IMR-90 (cell line): ENCODE measurements at regions not wholly inside any gene's neighbourhood (a gene's known extent, or its start where the extent isn't known, plus 50 kb on each side); places are given as distances from the start of the nearest gene placed in this dataset.

Experiments
- ATAC-seq: fragments of 200-7000 bp; cut with Tn5 transposase; 2 replicates; pipeline ENCODE4 v1.9.1; 2020; ENCODE audit warnings: low read depth, mild to moderate bottlenecking, moderate library complexity
- BruUV-seq: library from RNA; stranded (reverse); fragments of 400-500 nt; replicated peaks from 2 replicates; lab custom pipeline; 2021; lab: Mats Ljungman, UMichigan
- CTCF ChIA-PET: fragments of 300-600 bp; formaldehyde crosslinking; extraction: SDS; loops from one replicate; lab custom pipeline; 2021; ENCODE audit warnings: antibody characterized with exemption; lab: Yijun Ruan, JAX
- POLR2A ChIA-PET: fragments of 300-600 bp; sonication (Branson Sonifier 250); formaldehyde crosslinking; loops from one replicate; lab custom pipeline; 2022; ENCODE audit warnings: antibody characterized with exemption; ENCODE audit not compliant: unreplicated experiment; lab: Charles Lee
- DNase-seq: peaks from one replicate; pipeline ENCODE4 v3.0.0; 2013
- H2AFZ ChIP-seq: replicated peaks from 2 replicates; pipeline ENCODE3; 2013; ENCODE audit warnings: low read length, mild to moderate bottlenecking; ENCODE audit not compliant: poor library complexity
- H2AK5ac ChIP-seq: 2 replicates; pipeline ENCODE4 v1.6.1; 2013; ENCODE audit warnings: low read depth, low read length, inconsistent platforms
- H2AK9ac ChIP-seq: replicated peaks from 2 replicates; pipeline ENCODE3; 2013; ENCODE audit warnings: mild to moderate bottlenecking, low read depth, low read length, moderate library complexity; ENCODE audit not compliant: poor library complexity
- H2BK120ac ChIP-seq: 2 replicates; pipeline ENCODE4 v1.6.1; 2013; ENCODE audit warnings: low read depth, low read length, inconsistent platforms
- H2BK15ac ChIP-seq: 3 replicates; pipeline ENCODE4 v1.6.1; 2013; ENCODE audit warnings: low read depth, low read length, inconsistent platforms
- H2BK20ac ChIP-seq: 2 replicates; pipeline ENCODE4 v1.6.1; 2013; ENCODE audit warnings: low read depth, mild to moderate bottlenecking, inconsistent platforms, low read length, moderate library complexity
- H2BK5ac ChIP-seq: 2 replicates; pipeline ENCODE4 v1.6.1; 2013; ENCODE audit warnings: mild to moderate bottlenecking, low read depth, low read length, inconsistent platforms; ENCODE audit not compliant: poor library complexity, severe bottlenecking
- H3K14ac ChIP-seq: replicated peaks from 2 replicates; pipeline ENCODE4 v1.6.1; 2013; ENCODE audit warnings: low read depth, low read length, inconsistent platforms
- H3K18ac ChIP-seq: 2 replicates; pipeline ENCODE4 v1.6.1; 2013; ENCODE audit warnings: low read depth, low read length, control low read depth
- H3K23ac ChIP-seq: 2 replicates; pipeline ENCODE4 v1.6.1; 2013; ENCODE audit warnings: low read depth, low read length, inconsistent platforms
- H3K27ac ChIP-seq: 2 replicates; pipeline ENCODE4 v1.5.1; 2013; ENCODE audit warnings: mild to moderate bottlenecking, control low read depth, low read length; ENCODE audit not compliant: insufficient read depth
- H3K27me3 ChIP-seq: 2 replicates; pipeline ENCODE4 v1.6.1; 2013; ENCODE audit warnings: low read length; ENCODE audit not compliant: control insufficient read depth, insufficient read depth
- H3K36me3 ChIP-seq: 2 replicates; pipeline ENCODE4 v1.6.1; 2013; ENCODE audit warnings: low read length, mixed read lengths; ENCODE audit not compliant: control insufficient read depth, insufficient read depth
- H3K4ac ChIP-seq: 2 replicates; pipeline ENCODE4 v1.6.1; 2013; ENCODE audit warnings: low read depth, low read length, inconsistent platforms
- H3K4me1 ChIP-seq: 2 replicates; pipeline ENCODE4 v1.6.1; 2013; ENCODE audit warnings: low read length, mixed read lengths; ENCODE audit not compliant: control insufficient read depth, insufficient read depth
- H3K4me2 ChIP-seq: 2 replicates; pipeline ENCODE4 v1.6.1; 2013; ENCODE audit warnings: low read depth, mild to moderate bottlenecking, control low read depth, low read length, moderate library complexity
- H3K4me3 ChIP-seq: 2 replicates; pipeline ENCODE4 v1.5.1; 2013; ENCODE audit warnings: low read depth, mild to moderate bottlenecking, control low read depth, low read length, moderate library complexity; ENCODE audit not compliant: insufficient read depth
- H3K56ac ChIP-seq: 2 replicates; pipeline ENCODE4 v1.6.1; 2013; ENCODE audit warnings: low read length, inconsistent platforms; ENCODE audit not compliant: insufficient read depth; ENCODE audit errors: extremely low read depth
- H3K79me1 ChIP-seq, 2 experiments: 2 replicates each; pipeline ENCODE4 v1.6.1; 2013; ENCODE audit warnings: low read length in 2 of 2, inconsistent platforms in 1 of 2, low read depth in 1 of 2
- H3K9ac ChIP-seq: 2 replicates; pipeline ENCODE4 v1.6.1; 2013; ENCODE audit warnings: low read depth, low read length, control low read depth
- H3K9me1 ChIP-seq: 2 replicates; pipeline ENCODE4 v1.6.1; 2013; ENCODE audit warnings: low read length, inconsistent platforms; ENCODE audit not compliant: insufficient read depth
- H3K9me3 ChIP-seq: 2 replicates; pipeline ENCODE4 v1.6.1; 2013; ENCODE audit warnings: low read length; ENCODE audit not compliant: control insufficient read depth, insufficient read depth
- H4K20me1 ChIP-seq: 2 replicates; pipeline ENCODE4 v1.6.1; 2013; ENCODE audit warnings: low read length, inconsistent platforms; ENCODE audit not compliant: insufficient read depth
- H4K5ac ChIP-seq: 2 replicates; pipeline ENCODE4 v1.6.1; 2013; ENCODE audit warnings: mild to moderate bottlenecking, low read depth, low read length, control low read depth
- H4K8ac ChIP-seq, 2 experiments: 2 replicates each; pipeline ENCODE4 v1.6.1; 2013; ENCODE audit warnings: low read depth in 2 of 2, low read length in 2 of 2, control low read depth in 1 of 2, inconsistent platforms in 1 of 2
- H4K91ac ChIP-seq: 2 replicates; pipeline ENCODE4 v1.6.1; 2013; ENCODE audit warnings: low read depth, low read length, inconsistent platforms; ENCODE audit not compliant: insufficient read depth
- BHLHE40 ChIP-seq: fragments of 150-350 bp; IDR thresholded peaks from 2 replicates; pipeline ENCODE4 v1.6.1; 2016; ENCODE audit warnings: mild to moderate bottlenecking, low read depth, low read length
- CHD1 ChIP-seq: IDR thresholded peaks from 2 replicates; pipeline ENCODE4 v1.6.1; 2012; ENCODE audit warnings: low read depth, low read length, improper control_type of control experiment
- MXI1 ChIP-seq: IDR thresholded peaks from 2 replicates; pipeline ENCODE4 v1.6.1; 2012; ENCODE audit warnings: low read depth, mild to moderate bottlenecking, low read length, moderate library complexity, borderline replicate concordance
- RAD21 ChIP-seq: IDR thresholded peaks from 2 replicates; pipeline ENCODE4 v1.6.1; 2012; ENCODE audit warnings: low read length, improper control_type of control experiment
- RCOR1 ChIP-seq: IDR thresholded peaks from 2 replicates; pipeline ENCODE4 v1.6.1; 2012; ENCODE audit warnings: mild to moderate bottlenecking, low read length, improper control_type of control experiment; ENCODE audit not compliant: insufficient replicate concordance
- RFX5 ChIP-seq: IDR thresholded peaks from 2 replicates; pipeline ENCODE4 v1.8.0; 2012; ENCODE audit warnings: low read depth, mild to moderate bottlenecking, low read length, moderate library complexity
- SMC3 ChIP-seq: fragments of 150-350 bp; IDR thresholded peaks from 2 replicates; pipeline ENCODE4 v1.6.1; 2016; ENCODE audit warnings: low read depth, mild to moderate bottlenecking, antibody characterized with exemption, low read length, moderate library complexity
- WGBS, 2 experiments: methylation state at CpG; one replicate each; pipeline versions ENCODE4 v1.1.5 to v1.1.7; 2013; ENCODE audit warnings: missing lambda C conversion rate in 2 of 2; ENCODE audit not compliant: insufficient read length in 1 of 2; ENCODE audit errors: extremely low coverage in 2 of 2; 5-methylcytosine and 5-hydroxymethylcytosine counted together
- dilution Hi-C: fragments of 300-500 bp; cut with HindIII; formaldehyde crosslinking; loops from one replicate; pipeline ENCODE4 v1.14.3; 2018; ENCODE audit warnings: low sequenced_read_pairs; ENCODE audit not compliant: unreplicated experiment
- in situ Hi-C: fragments of 300-500 bp; cut with MboI; formaldehyde crosslinking; loops from 3 replicates; pipeline ENCODE4 v1.14.3; 2019; ENCODE audit warnings: low sequenced_read_pairs, inconsistent platforms, mixed read lengths
- intact Hi-C: fragments of 100-400 bp; cut with micrococcal nuclease; formaldehyde crosslinking; loops from 2 replicates; pipeline ENCODE4 v1.10.0; 2022
- TF ChIP-seq, protein P1 (sequence below): fragments of 150-350 bp; IDR thresholded peaks from 2 replicates; pipeline ENCODE4 v1.6.1; 2017; ENCODE audit warnings: mild to moderate bottlenecking, antibody characterized with exemption, low read length, low read depth
- TF ChIP-seq, protein P2 (sequence below): conservative IDR thresholded peaks from 2 replicates; pipeline ENCODE4 v1.5.1; 2012; ENCODE audit warnings: mild to moderate bottlenecking, low read depth, low read length, improper control_type of control experiment
- TF ChIP-seq, protein P3 (sequence below): fragments of 150-350 bp; IDR thresholded peaks from 2 replicates; pipeline ENCODE4 v1.6.1; 2016; ENCODE audit warnings: low read depth, mild to moderate bottlenecking, low read length, moderate library complexity, borderline replicate concordance

DNA sequence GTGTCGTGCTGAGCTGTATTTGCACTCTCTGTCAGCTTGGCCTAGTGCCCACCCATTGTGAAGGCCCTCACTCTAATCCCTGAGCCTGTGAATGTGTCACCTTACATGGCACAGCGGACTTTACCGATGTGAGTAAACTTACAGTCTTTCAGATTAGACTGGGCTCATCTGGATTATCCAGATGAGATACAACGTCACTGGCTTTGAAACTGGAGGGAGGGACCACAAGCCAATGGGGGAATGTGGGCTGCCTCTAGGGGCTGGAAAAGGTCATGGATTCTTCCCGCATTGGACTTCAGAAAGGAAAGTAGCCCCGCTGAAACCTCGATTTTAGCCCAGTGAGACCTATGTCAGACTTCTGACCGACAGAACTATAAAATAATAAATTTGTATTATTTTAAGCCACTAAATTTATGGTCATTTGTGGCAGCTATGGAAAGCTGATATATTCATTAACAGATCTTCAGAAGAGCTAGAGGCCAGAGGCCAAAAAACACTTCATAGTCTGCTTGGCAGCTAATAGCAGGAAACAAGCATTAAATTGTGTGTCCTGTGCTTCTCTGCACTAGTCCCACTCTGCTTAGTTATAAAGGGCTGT lies 139.0 kb upstream of the GAS1 start:
- Histone ChIP-seq H3K79me1 (no peaks in the 10 kb centered on the region), H2BK20ac (no peak overlapping the region), H4K91ac (no peak overlapping the region), H2AK9ac (no peak overlapping the region), H3K9ac (no peak overlapping the region), H3K4me2 (no peak overlapping the region), H3K36me3 (no peaks in the 10 kb centered on the region), H3K23ac (no peak overlapping the region), H3K9me1 (no peaks in the 10 kb centered on the region), H4K20me1 (no peaks in the 10 kb centered on the region), H3K18ac (no peak overlapping the region), H3K4me1 (no peaks in the 10 kb centered on the region), H3K4me3 (no peak overlapping the region), H3K4ac (no peak overlapping the region), H2BK5ac (no peak overlapping the region), H3K27me3 (no peaks in the 10 kb centered on the region; the same call in 1 of the 2 replicates), H3K56ac (no peak overlapping the region), H4K8ac (no peak overlapping the region), H3K9me3 (peaks cover 3% of the 10 kb centered on the region), H2BK15ac (no peak overlapping the region), H2AFZ (no peak overlapping the region), H2BK120ac (no peak overlapping the region), H3K14ac (no peak overlapping the region), H2AK5ac (no peak overlapping the region), H3K27ac (no peak overlapping the region), H4K5ac (no peak overlapping the region)
- intact Hi-C loops (no loop called here), in situ Hi-C loops (no loop called here), dilution Hi-C loops (no loop called here)
- DNase-seq (no peak), ATAC-seq (no peak)
- TF ChIP-seq, protein P1, sequence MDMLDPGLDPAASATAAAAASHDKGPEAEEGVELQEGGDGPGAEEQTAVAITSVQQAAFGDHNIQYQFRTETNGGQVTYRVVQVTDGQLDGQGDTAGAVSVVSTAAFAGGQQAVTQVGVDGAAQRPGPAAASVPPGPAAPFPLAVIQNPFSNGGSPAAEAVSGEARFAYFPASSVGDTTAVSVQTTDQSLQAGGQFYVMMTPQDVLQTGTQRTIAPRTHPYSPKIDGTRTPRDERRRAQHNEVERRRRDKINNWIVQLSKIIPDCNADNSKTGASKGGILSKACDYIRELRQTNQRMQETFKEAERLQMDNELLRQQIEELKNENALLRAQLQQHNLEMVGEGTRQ: no peak
- TF ChIP-seq, protein P2, sequence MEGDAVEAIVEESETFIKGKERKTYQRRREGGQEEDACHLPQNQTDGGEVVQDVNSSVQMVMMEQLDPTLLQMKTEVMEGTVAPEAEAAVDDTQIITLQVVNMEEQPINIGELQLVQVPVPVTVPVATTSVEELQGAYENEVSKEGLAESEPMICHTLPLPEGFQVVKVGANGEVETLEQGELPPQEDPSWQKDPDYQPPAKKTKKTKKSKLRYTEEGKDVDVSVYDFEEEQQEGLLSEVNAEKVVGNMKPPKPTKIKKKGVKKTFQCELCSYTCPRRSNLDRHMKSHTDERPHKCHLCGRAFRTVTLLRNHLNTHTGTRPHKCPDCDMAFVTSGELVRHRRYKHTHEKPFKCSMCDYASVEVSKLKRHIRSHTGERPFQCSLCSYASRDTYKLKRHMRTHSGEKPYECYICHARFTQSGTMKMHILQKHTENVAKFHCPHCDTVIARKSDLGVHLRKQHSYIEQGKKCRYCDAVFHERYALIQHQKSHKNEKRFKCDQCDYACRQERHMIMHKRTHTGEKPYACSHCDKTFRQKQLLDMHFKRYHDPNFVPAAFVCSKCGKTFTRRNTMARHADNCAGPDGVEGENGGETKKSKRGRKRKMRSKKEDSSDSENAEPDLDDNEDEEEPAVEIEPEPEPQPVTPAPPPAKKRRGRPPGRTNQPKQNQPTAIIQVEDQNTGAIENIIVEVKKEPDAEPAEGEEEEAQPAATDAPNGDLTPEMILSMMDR: no peak
- no peak for TF ChIP-seq RFX5
- no peak for TF ChIP-seq SMC3
- TF ChIP-seq, protein P3, sequence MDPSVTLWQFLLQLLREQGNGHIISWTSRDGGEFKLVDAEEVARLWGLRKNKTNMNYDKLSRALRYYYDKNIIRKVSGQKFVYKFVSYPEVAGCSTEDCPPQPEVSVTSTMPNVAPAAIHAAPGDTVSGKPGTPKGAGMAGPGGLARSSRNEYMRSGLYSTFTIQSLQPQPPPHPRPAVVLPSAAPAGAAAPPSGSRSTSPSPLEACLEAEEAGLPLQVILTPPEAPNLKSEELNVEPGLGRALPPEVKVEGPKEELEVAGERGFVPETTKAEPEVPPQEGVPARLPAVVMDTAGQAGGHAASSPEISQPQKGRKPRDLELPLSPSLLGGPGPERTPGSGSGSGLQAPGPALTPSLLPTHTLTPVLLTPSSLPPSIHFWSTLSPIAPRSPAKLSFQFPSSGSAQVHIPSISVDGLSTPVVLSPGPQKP: no peak
- TF ChIP-seq CHD1: no peak
- no peak for TF ChIP-seq BHLHE40
- TF ChIP-seq RAD21: no peak
- TF ChIP-seq MXI1: no peak
- no peak for TF ChIP-seq RCOR1
- CTCF ChIA-PET: no interaction called here
- WGBS, 2 experiments: 88% methylated on average over 2 of the region's 8 CpGs; no CpG with 5 or more reads in 1 of the 2 experiments
- POLR2A ChIA-PET: no interaction called here
- no TSS peak for BruUV-seq
